OCI-LY7 (cell line): ENCODE measurements at regions not wholly inside any gene's neighbourhood (a gene's known extent, or its start where the extent isn't known, plus 50 kb on each side); places are given as distances from the start of the nearest gene placed in this dataset.

ENCODE experiments used
- BruUV-seq: library from RNA; stranded (reverse); fragments of 400-500 nt; replicated peaks from 2 replicates; lab custom pipeline; 2021; lab: Mats Ljungman, UMichigan
- CTCF ChIA-PET: fragments of 300-600 bp; sonication (Branson Sonifier 250); formaldehyde crosslinking; loops from one replicate; lab custom pipeline; 2022; ENCODE audit warnings: antibody characterized with exemption; ENCODE audit not compliant: unreplicated experiment; lab: Charles Lee
- POLR2A ChIA-PET: fragments of 300-600 bp; sonication (Branson Sonifier 250); formaldehyde crosslinking; loops from one replicate; lab custom pipeline; 2022; ENCODE audit warnings: antibody characterized with exemption; lab: Charles Lee
- DNase-seq: peaks from one replicate; pipeline ENCODE4 v3.0.0-alpha.2; 2015; ENCODE audit warnings: low spot score
- H2AFZ ChIP-seq: fragments of 200-600 bp; sonication (generic), shearing (Covaris generic); 2 replicates; pipeline ENCODE4 v1.6.1; 2014; ENCODE audit warnings: mild to moderate bottlenecking, antibody characterized with exemption, low read length, moderate library complexity
- H3K27ac ChIP-seq: fragments of 200-600 bp; sonication (generic); 2 replicates; pipeline ENCODE4 v1.5.1; 2014; ENCODE audit warnings: mixed run types, low read depth, mild to moderate bottlenecking, moderate library complexity, low read length, inconsistent platforms; ENCODE audit not compliant: poor library complexity, severe bottlenecking
- H3K36me3 ChIP-seq: fragments of 200-600 bp; sonication (generic); 2 replicates; pipeline ENCODE4 v1.6.1; 2014; ENCODE audit warnings: mild to moderate bottlenecking, antibody characterized with exemption, low read length, moderate library complexity, mixed read lengths; ENCODE audit not compliant: insufficient read depth
- H3K4me1 ChIP-seq: fragments of 200-600 bp; sonication (generic); 2 replicates; pipeline ENCODE4 v1.5.1; 2014; ENCODE audit warnings: mild to moderate bottlenecking, low read length; ENCODE audit not compliant: insufficient read depth, poor library complexity, severe bottlenecking
- H3K4me2 ChIP-seq: fragments of 200-600 bp; sonication (generic); 2 replicates; pipeline ENCODE4 v1.6.1; 2014; ENCODE audit warnings: mild to moderate bottlenecking, low read length
- H3K4me3 ChIP-seq: fragments of 200-600 bp; sonication (generic); 2 replicates; pipeline ENCODE4 v1.5.1; 2014; ENCODE audit warnings: mild to moderate bottlenecking, low read depth, low read length; ENCODE audit not compliant: poor library complexity, severe bottlenecking
- H3K79me2 ChIP-seq: fragments of 200-600 bp; sonication (generic); 2 replicates; pipeline ENCODE4 v1.6.1; 2016; ENCODE audit warnings: low read depth, mild to moderate bottlenecking, low read length, moderate library complexity, mixed read lengths; ENCODE audit not compliant: insufficient read depth
- H3K9me2 ChIP-seq: fragments of 200-600 bp; sonication (generic); 2 replicates; pipeline ENCODE4 v1.6.1; 2016; ENCODE audit warnings: mild to moderate bottlenecking, low read length, mixed read lengths; ENCODE audit not compliant: insufficient read depth
- H3K9me3 ChIP-seq: fragments of 200-600 bp; sonication (generic); 2 replicates; pipeline ENCODE4 v1.6.1; 2014; ENCODE audit warnings: mild to moderate bottlenecking, mixed run types, low read length, mixed read lengths
- H4K20me1 ChIP-seq: fragments of 200-600 bp; sonication (generic); 2 replicates; pipeline ENCODE4 v1.6.1; 2014; ENCODE audit warnings: mild to moderate bottlenecking, antibody characterized with exemption, low read length, moderate library complexity, mixed read lengths; ENCODE audit not compliant: insufficient read depth
- EZH2phosphoT487 ChIP-seq: fragments of 200-600 bp; sonication (generic); IDR thresholded peaks from 2 replicates; pipeline ENCODE4 v1.6.1; 2018; ENCODE audit warnings: low read depth, borderline replicate concordance, mild to moderate bottlenecking, mixed run types, antibody characterized with exemption, low read length, moderate library complexity, mixed read lengths
- intact Hi-C: fragments of 100-400 bp; cut with micrococcal nuclease; formaldehyde crosslinking; loops from one replicate; pipeline ENCODE4 v1.10.0; 2022; ENCODE audit not compliant: unreplicated experiment
- TF ChIP-seq, protein P1 (sequence below): fragments of 200-600 bp; sonication (generic); conservative IDR thresholded peaks from 2 replicates; pipeline ENCODE4 v1.5.1; 2014; ENCODE audit warnings: mild to moderate bottlenecking, antibody characterized with exemption, low read length, moderate library complexity, mixed read lengths

DNA sequence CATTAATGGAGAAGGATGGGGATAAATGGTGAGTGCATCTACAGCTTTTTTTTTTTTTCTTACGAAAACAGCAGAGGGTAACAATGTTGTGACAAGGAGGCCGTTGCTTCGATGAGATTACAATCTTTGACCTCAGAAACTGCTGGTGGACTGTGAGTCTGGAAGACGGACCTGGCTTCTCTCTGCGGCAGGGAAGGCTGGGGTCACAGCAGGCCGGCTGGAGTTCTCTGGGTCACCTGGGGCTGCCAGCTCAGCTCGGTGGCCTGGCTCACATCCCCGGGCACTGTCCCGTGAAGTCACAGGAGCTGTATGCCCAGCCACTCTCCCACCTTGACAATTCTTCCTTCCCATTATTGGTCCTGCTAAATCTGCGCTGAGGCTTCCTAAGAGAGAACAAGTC, 160.8 kb downstream of the ACKR3 start:
- CTCF ChIA-PET = no interaction called here
- intact Hi-C loops = no loop called here
- no peak for DNase-seq

DNA sequence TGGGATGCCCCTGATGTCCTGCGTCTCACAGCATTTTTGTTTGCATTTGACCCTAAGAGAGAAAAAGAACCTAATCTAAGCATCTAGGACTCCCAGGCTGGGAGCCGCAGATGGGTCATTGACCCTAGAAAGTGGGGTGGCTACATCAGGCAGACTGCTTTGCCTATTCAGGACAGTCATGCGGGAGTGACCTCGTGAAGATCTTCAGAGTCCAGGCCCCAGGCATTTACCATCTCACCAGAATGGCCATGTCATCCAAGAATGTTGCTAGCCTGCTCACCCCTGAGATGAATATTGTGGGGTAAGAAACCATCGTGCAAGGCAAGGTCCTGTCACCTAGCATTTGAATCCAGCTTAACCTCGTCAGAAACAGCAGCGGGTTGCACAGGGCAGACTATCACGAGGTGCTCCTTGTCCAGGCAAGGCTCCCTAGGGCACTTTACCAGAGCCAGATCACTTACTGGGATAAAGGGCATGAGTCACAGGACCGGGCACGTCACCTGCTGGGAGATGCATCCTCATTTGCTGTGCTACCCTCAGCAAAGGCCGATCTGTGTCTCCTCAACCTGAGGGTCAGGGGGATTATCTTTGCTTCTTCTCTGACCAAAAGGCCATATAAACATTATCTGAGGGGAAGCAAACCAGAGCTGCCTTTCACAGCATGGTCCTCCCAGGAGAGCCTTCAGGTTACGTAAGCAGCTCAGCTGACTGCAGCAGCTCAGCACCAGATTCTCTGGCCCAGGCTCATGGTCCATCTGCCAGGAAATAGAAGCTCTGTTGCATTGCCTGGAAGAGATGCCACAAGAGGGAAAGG, 162.3 kb downstream of the ACKR3 start:
- H3K9me2 ChIP-seq = no peaks in the 10 kb centered on the region
- intact Hi-C loops = no loop called here
- TF ChIP-seq EZH2phosphoT487 = no peak
- TF ChIP-seq, protein P1, sequence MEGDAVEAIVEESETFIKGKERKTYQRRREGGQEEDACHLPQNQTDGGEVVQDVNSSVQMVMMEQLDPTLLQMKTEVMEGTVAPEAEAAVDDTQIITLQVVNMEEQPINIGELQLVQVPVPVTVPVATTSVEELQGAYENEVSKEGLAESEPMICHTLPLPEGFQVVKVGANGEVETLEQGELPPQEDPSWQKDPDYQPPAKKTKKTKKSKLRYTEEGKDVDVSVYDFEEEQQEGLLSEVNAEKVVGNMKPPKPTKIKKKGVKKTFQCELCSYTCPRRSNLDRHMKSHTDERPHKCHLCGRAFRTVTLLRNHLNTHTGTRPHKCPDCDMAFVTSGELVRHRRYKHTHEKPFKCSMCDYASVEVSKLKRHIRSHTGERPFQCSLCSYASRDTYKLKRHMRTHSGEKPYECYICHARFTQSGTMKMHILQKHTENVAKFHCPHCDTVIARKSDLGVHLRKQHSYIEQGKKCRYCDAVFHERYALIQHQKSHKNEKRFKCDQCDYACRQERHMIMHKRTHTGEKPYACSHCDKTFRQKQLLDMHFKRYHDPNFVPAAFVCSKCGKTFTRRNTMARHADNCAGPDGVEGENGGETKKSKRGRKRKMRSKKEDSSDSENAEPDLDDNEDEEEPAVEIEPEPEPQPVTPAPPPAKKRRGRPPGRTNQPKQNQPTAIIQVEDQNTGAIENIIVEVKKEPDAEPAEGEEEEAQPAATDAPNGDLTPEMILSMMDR = no peak

More for the DNA sequence above, 160.8 kb downstream of the ACKR3 start:
- no TSS peak for BruUV-seq
- Histone ChIP-seq H3K4me1 (no peaks in the 10 kb centered on the region), H2AFZ (no peak overlapping the region), H3K9me3 (no peaks in the 10 kb centered on the region), H3K79me2 (no peaks in the 10 kb centered on the region), H3K9me2 (no peaks in the 10 kb centered on the region), H4K20me1 (no peaks in the 10 kb centered on the region), H3K4me2 (no peak overlapping the region), H3K4me3 (no peak overlapping the region), H3K36me3 (no peaks in the 10 kb centered on the region), H3K27ac (no peak overlapping the region)
- POLR2A ChIA-PET = interaction anchor here (0.6 kb wide), 1 partner anchor 339 kb away, joined by 3 read pairs; no protein-coding TSS in a partner anchor
- TF ChIP-seq EZH2phosphoT487 = no peak
- TF ChIP-seq, protein P1 = no peak

DNA sequence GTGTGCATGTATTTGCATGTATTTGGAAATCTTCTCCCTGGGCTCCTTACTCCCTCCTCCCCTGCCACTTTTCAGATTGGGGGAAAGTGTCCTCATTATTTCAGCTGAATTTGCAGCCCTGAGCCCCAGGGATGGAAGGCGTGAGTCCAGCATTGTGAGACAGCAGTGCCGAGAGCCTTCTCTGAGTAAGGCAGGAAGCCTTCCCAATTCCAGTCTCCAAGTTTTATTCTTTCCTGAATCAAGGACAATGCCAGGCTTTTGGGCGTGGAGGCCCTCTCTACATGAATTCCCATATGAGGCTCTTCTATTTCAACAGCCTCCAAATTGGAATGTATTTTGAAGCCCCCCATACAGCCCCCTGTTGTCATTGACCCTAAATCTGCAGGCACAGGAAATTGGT, 163.5 kb downstream of the ACKR3 start:
- Histone ChIP-seq H3K4me3 (no peak overlapping the region), H3K36me3 (no peaks in the 10 kb centered on the region), H3K79me2 (no peaks in the 10 kb centered on the region), H3K9me3 (no peaks in the 10 kb centered on the region), H3K4me1 (no peaks in the 10 kb centered on the region), H2AFZ (no peak overlapping the region), H3K27ac (no peak overlapping the region), H3K9me2 (no peaks in the 10 kb centered on the region), H4K20me1 (no peaks in the 10 kb centered on the region), H3K4me2 (no peak overlapping the region)
- TF ChIP-seq EZH2phosphoT487 = no peak
- TF ChIP-seq, protein P1 = no peak
- intact Hi-C loops = no loop called here
- CTCF ChIA-PET = no interaction called here
- POLR2A ChIA-PET = interaction anchor here (0.7 kb wide), 1 partner anchor 1086 kb away, joined by 3 read pairs; no protein-coding TSS in a partner anchor
- BruUV-seq = no TSS peak
- no peak for DNase-seq

More for the DNA sequence above, 162.3 kb downstream of the ACKR3 start:
- CTCF ChIA-PET = no interaction called here
- Histone ChIP-seq H2AFZ (no peak overlapping the region), H3K79me2 (no peaks in the 10 kb centered on the region), H3K36me3 (no peaks in the 10 kb centered on the region), H3K4me2 (no peak overlapping the region), H3K4me1 (no peaks in the 10 kb centered on the region), H4K20me1 (no peaks in the 10 kb centered on the region), H3K4me3 (no peak overlapping the region), H3K9me3 (no peaks in the 10 kb centered on the region), H3K27ac (no peak overlapping the region)
- BruUV-seq = no TSS peak
- no peak for DNase-seq
- POLR2A ChIA-PET = no interaction called here
